Stimulated activated CD8-positive, alpha-beta memory T cell treated with anti-CD3 and anti-CD28 coated beads, Interleukin-4, amount 100 ng/mL, for 1 hour (primary cell): ENCODE measurements at regions not wholly inside any gene's neighbourhood (a gene's known extent, or its start where the extent isn't known, plus 50 kb on each side); places are given as distances from the start of the nearest gene placed in this dataset.
"Not testable (repeated sequence)": the region's sequence is repeated elsewhere in the genome, so short reads cannot be mapped to it uniquely, and the experiment has no call there.

ENCODE experiments used
- DNase-seq, 2 donors: peaks; one replicate each; pipeline ENCODE4 v3.0.0-alpha.2; 2020; ENCODE audit warnings: low read depth in 2 of 2, low spot score in 1 of 2

GRCh38 chr14:99995700-99996356, 69.4 kb upstream of the EVL start:
- DNase-seq = peak; percentile 27 to 32

DNA sequence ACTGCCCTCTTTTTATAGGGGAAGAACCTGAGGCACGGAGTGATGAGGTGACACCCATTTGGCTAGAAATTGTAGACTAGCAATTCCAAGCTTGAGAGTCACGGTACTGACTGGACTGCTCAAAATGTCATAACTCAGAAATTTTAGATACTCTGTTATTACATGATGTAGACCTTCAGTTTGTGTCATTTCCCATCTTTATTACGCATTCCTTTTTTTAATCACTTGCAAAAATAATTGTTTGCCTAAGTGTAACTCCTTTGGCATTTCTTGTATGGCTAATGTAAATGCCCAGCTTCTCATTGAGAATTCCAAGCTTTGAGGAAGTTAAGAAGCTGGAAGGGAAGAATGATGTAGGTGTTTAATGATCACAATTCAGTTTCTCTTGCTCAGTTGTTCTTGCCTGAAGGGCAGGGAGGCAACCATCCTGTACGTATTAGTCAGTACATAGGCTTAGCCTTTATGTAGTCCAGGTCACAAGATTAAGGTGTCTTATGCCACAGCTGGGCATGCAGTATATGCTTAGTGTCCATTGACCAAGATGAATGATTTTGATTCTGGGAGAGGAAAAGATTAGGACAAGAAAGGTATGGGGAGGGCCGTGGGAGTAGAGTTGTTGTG, 68.2 kb upstream of the EVL start:
- DNase-seq = no peak

DNA sequence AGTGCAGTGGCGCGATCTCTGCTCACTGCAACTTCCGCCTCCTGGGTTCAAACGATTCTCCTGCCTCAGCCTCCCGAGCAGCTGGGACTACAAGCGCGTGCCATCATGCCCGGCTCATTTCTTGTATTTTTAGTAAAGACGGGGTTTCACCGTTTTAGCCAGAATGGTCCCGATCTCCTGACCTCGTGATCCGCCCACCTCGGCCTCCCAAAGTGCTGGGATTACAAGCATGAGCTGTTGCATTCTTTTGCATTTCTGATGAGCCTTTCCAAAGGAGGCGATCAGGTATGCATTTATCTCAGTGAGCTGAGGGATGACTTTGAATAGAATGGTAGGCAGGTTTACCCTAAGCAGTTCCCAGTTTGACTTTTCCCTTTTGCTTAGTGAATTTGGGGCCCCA, 64.8 kb upstream of the EVL start:
- DNase-seq = not testable (repeated sequence)

GRCh38 chr14:100004392-100004791, 60.8 kb upstream of the EVL start:
- no peak for DNase-seq

DNA sequence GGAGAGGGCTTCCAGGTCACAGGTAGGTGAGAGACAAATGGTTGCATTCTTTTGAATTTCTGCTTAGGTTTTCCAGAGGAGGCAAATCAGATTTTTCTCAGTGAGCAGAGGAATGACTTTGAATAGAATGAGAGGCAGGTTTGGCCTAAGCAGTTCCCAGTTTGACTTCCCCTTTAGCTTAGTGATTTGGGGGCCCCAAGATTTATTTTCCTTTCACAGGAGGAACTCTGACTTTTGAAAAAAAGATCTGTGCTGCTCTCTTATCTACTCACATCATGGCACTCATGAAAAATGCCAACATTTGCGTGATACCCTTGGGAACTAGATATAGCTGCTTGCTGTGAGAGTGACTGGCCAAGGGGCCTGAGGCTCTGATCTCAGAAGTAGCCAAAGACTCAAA, 58.0 kb upstream of the EVL start:
- no peak for DNase-seq

GRCh38 chr14:100009802-100010201, 55.4 kb upstream of the EVL start:
- not testable (repeated sequence) for DNase-seq

DNA sequence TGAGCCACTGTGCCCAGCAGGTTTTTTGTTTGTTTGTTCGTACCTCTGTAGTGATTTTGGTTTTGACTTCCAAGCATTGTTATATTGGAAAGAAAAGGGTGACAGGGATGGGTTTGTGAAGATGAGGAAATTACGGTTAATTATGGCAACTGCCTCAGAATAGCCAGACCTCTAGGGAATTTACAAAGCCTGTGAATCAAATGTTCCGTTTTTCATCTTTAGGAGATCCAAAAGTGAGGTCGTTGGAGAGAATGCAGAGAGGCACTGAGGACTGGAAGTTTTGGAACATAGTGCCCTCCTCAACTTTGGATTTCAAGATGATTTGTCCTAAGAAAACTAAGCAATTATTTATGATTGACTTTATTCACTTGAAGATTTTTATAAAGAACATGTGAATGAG, 54.5 kb upstream of the EVL start:
- DNase-seq = no peak

GRCh38 chr14:100011628-100012325, 53.4 kb upstream of the EVL start:
- no peak for DNase-seq

DNA sequence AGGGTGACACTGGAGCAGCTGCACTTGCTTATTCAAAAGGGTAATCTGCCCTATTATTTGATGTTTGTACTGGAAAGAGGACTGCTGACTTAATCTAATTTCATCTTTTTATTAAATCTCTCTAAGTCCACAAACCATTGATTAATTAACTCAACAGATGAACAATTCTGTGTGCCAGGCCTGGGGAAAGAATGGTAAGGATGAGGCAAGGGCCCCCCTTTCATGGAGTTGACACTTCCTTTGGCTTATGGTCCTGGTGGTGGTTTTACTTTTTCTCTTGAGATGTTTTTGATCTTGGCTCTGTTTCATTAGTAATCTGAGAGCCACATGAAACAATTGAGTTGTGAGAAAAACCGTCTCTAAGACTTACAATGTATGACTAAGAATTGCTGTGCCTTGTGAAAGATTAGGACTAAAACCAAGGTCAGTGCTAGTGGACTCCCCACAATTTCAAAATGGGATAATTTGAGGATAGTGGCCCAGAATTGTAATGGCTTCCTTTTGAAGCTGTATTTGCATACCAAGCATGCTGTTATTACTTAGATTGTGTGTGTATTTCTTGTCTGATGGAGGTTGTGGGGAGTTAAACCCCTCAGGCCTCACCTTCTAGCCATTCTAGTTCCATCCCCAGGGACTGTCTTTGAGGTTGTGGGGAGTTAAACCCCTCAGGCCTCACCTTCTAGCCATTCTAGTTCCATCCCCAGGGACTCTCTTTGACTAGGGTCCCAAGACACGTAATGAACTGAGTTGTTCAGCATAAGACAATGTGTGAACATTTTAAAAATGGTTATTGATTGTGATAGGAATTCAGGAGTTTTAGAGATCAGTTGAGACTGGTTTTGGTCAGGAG, 52.5 kb upstream of the EVL start:
- no peak for DNase-seq

DNA sequence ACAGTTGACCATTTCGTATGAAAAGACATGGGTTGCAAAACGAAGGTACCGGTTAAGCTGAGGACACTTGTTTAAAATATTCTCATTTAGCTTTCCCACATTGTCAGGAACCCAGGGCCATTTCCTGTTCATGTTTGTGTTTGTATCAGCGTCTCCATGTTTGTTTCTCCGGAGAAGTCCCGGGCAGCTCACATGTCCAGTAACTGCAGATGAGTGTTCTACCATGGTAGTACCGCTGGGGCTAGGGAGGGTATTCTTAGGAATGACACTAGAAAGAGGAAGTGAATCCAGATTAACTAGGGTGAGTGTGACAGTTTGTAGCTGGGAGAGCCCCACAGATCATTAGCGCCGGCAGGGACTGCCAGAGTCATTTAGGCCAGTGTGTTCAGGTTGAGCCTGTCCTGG, 50.0 kb upstream of the EVL start:
- no peak for DNase-seq
